HG03196 (cell line): ENCODE measurements at regions not wholly inside any gene's neighbourhood (a gene's known extent, or its start where the extent isn't known, plus 50 kb on each side); places are given as distances from the start of the nearest gene placed in this dataset.
"Not testable (repeated sequence)": the region's sequence is repeated elsewhere in the genome, so short reads cannot be mapped to it uniquely, and the experiment has no call there.

Source experiments
- ATAC-seq: cut with Tn5 transposase; IDR thresholded peaks from one replicate; pipeline ENCODE4 v1.9.1; 2021; ENCODE audit not compliant: unreplicated experiment

DNA sequence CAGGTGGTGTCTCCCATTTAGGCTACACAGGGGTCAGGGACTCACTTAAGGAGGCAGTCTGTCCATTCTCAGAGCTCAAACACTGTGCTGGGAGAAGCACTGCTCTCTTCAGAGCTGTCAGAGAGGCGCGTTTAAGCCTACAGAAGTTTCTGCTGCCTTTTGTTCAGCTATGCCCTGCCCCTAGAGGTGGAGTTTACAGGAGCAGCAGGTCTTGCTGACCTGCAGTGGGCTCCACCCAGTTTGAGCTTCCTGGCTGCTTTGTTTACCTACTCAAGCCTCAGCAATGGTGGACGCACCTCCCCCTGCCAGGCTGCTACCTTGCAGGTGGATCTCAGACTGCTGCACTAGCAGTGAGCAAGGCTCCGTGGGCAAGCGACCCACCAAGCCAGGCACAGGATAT, 260.1 kb downstream of the MEF2C start:
- not testable (repeated sequence) for ATAC-seq

DNA sequence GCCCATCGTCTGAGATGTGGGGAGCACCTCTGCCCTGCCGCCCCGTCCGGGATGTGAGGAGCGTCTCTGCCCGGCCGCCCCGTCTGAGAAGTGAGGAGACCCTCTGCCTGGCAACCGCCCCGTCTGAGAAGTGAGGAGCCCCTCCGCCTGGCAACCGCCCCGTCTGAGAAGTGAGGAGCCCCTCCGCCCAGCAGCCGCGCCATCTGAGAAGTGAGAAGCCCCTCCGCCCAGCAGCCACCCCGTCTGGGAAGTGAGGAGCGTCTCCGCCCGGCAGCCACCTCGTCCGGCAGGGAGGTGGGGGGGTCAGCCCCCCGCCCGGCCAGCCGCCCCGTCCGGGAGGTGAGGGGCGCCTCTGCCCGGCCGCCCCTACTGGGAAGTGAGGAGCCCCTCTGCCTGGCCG, 267.2 kb downstream of the MEF2C start:
- ATAC-seq = not testable (repeated sequence)

DNA sequence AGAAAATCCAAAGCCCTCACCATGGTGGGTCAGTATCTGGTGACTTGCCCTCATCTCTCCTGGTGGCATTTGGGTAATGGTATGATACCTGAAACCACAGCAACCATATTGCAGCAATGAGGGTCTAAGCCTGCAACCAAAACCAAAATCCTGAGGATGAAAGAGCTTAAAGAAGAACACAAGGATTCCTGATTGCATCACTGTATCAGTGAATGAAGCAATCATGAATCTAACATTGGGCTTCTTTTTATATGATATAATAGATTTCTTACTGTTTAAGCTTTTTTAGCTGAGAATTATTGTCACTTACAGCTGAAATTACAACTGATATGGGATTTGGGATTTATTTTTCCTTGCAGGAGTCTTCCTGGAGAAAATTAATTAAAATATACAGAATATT, 269.9 kb downstream of the MEF2C start:
- no peak for ATAC-seq

DNA sequence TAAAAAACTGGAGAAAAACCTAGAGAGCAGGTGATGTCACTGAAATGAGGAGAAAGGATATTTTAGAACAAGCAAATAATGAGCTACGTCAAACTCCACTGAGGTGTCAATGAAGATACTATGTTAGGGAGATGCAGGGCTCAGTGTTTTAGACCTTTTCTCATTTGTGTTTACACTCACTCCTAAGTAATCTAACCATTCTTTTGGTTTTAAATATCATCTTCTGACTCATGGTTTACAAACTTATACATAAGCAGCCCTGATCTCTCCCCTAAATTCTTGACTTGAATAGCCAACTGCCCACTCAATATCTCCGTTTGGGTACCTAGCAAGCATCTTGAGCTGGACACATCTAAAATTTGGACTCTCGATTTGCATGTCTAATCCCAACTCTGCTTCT, 272.4 kb downstream of the MEF2C start:
- ATAC-seq = no peak

DNA sequence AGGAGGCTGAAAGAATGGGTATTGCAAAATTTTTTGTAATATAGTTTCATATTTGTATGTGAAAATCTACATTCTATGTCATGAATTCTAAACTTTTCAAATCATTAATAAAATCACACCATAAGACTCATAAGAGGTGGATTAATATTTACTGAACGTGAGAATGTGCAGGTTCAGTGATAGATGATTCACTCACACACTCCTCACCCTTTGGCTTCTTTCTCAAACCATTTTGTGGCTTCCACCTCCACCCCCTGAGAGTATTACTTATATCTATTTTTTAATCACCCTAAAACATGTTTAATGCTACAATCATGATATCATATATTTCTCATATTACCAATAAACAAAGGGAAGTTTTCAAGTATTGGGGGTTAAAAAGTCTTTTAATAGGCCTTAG, 275.5 kb downstream of the MEF2C start:
- no peak for ATAC-seq

DNA sequence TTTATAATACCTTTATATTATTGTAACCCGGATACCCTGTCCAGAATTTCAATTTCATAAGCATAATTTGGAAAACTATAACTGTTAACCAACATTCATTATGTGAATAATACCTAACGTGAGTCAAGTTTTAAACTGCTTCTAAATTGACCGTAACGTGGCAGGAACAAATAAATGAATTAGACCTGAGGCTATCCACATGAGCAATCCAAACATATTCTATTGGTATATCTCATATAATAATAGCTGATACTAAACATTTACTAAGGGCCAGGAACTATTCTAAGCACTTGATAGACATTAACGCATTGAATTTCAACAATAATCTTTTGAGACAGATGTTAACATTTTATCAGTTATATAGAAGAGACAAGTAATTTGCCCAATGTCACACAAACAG, 276.4 kb downstream of the MEF2C start:
- ATAC-seq = no peak

DNA sequence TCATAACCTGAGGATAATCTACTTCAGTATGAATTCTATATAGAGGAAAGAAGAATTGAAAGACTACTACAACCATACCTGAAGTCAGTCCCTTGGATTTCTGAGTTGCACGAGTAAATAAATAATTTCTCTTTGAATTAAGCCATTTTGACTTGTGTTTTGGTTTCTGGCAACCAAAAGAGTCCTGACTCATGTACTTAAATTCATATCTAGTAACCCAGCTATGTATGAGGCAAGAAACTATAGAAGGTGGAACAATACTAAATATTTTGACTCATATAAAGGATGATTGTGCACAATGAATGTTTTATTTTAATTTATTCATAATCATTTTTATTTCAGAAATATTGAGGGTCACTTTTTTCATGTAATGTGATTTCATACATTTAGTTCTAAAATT, 276.8 kb downstream of the MEF2C start:
- no peak for ATAC-seq

DNA sequence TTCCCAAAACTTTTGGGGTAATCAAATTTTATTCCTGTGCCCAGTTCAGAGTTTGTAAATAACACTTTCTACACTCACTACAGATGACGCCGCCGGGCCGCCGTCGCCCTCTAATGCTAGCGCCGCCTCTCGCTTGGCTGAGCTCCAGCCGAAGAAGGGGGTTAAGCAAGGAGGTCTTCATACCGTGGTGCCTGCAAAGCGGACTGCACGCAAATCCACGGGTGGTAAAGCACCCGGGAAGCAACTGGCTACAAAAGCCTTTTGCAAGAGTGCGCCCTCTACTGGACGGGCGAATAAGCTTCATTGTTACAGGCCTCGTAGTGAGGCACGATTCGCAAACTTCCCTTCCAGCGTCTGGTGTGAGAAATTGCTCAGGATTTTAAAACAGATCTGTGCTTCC, 280.4 kb downstream of the MEF2C start:
- no peak for ATAC-seq

DNA sequence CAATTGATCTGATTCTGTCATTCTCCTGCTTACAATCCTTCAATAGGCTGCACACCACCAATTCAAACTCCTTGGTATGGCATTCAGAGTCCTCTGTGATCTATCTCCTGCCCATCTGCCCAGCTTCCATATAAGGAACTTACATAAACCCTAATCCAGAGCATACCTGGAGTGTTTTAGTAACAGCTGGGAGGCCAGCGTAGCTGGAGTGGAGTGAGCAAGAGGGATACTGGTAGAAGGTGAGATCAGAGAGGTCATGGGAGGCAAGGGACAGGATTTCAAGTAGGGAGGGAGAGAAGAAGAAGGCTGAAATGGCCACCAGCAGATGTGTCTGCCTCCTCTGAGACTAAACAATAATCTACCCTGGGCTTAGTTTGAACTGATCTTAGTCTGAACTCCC, 288.5 kb downstream of the MEF2C start:
- no peak for ATAC-seq

DNA sequence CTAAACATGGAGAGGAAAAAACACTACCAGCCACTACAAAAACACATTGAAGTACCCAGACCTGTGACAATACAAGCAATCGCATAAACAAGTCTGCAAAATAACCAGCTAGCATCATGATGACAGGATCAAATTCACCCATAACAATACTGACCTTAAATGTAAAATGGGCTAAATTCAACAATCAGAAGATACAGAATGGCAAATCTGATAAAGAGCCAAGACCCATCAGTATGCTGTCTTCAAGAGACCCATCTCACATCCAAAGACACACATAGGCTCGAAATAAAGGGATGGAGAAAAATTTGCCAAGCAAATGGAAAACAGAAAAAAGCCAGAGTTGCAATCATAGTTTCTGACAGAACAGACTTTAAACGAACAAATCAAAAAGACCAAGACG, 294.4 kb downstream of the MEF2C start:
- no peak for ATAC-seq

DNA sequence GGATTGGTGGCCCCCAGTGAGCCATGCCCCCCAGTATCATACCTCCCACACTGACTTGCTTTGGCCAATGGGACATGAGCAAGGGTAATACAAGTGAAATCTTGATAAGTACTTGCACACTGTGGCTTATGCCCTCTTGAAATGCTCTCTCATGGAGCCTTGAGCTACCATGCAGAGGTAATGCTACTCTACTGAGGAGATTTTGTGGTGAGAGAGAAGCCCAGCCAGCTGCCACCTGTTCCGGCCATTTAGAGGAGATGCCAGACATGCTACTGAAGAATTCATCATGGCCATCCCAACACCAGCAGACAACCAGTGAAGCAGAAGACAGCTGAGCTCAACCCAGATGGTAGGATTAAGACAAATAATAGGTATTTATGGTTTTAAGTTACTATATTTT, 299.5 kb downstream of the MEF2C start:
- no peak for ATAC-seq

DNA sequence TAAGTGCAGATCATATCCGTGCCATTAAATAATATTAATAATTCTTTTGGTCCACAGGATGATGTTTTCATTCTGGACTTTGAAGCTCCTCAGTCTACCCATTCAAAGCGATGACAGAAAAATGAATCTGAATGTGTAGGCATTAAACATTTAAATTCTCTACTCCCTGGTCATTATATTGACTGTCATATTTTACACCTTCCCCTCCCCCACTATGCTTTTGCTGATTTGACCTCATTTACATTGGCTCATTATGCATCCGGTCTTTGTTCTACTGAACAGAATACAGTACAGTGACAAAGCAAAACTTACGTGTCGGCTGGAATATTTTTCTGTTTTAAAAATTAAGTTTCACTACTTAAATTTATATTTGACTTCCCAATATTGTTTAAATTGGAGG, 289.7 kb upstream of the TMEM161B start:
- no peak for ATAC-seq

DNA sequence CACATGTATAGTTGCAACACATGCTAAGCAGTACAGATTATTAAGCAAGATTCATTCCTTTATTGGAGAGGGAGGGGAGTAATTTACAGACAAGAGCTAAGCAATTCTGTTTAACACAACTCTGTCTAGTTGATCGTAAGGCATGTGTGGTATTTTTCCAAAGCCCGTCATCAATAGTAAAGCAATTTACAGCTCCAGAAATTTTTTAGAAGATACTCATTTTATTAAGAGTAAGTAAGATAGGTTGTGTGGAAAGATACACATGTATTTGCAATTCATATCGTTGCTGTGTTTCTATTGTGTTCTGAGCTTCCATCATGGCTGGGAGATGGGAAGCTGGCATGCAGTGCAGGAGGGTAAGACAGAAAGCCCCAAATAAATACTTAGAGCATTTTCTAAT, 289.2 kb upstream of the TMEM161B start:
- ATAC-seq = no peak

DNA sequence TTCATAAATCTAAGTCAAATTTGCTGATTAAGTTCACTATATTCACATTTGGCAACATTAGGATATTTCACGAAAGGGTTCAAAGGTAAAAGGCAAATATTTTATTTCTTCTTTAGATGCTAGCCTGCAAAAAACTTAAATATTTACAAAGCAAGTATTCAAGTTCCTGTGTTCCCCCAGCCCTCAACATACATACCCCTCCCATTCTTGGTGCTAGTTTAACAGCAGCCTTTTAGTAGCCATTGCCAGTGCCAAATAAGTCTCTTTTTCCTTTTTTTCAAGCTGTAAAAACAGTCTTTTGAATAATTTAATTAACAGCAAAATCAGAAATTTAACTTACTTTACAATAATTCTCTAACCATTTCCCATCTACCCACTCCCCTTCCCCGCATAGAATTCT, 288.5 kb upstream of the TMEM161B start:
- ATAC-seq = no peak

DNA sequence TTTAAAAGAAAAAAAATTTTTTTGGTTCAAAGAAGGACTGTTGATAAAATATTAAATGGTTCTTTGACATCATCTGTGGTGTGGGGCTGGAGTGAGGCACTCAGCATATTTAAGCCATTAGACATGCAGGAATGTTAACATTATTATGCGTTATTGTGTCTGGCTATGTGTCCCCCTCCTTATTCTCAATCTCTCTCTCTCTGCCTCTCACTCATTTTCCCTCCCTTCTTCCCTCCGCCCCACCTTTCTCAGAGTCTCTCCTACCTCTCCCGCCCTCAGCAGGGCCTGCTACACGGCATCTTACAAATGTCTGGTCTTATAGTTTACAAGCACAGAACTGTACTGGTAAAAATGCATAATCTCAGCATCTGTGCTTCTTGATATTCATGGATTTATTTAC, 287.8 kb upstream of the TMEM161B start:
- no peak for ATAC-seq

DNA sequence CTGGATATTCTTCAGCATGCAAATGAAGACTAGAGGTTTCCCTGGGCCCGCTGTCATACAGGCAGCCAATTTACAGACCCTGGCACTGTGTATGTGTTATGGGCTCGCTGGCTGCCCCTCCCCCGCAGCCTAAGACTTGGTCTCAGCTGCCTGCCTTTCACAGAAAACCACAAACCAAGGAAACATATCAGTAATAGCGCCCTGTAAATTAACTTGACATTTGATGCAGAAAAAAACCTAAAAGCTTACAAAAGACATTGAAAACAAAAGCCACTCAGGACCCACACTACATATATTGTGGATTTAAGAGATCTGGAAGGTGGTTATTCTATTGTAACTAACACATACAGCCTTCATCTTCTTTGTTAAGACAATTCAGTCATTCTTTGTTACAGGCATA, 287.0 kb upstream of the TMEM161B start:
- no peak for ATAC-seq

DNA sequence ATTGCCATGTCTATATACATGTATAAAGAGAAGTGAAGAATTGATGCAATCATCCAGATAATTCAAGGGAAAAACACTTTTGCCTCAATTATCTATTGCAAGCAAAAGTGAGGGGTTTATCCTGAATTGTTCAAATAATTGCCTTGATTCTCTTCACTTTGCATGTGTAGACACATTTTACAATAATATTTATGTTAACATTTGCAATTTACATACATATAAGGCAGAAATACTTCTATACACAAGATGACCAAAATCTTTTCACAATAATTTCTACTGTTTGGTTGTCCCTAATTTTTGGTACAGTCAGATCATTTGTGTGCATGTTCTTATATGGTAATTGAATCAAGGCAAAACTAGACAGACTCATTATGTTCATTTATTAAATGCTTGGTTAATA, 285.3 kb upstream of the TMEM161B start:
- ATAC-seq = no peak

DNA sequence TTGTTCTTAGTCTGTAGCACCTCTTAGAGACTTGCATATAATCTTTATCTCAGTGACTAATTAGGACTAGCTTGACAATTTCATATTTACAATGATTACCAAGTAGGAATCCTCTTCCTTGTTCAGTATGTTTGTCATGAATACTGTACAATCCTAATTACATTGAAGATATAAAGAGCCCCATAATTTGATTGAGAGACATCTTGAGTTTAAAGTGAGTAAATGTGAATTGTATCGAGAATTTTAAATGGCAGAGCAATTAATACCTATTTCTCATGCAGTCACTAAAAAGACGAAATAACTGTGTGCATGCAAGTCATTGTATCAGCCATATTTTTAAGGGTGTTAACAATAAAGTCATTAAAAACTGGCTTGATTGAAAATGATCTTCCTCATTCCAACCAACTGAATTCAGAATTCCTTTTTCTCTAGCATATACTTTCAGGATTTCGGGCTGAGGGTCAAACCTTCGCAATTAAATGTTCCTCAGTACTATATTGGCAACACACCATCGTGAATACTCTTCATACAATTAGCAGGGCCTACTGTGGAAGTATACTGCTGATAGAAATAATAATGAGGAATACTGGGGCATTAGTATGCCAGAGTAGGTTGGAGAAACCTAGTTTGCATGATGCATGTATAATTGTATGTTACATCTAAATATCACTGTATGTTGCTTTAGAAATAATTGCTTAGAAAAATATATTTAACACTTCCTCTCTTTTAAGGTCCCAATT, 284.7 kb upstream of the TMEM161B start:
- no peak for ATAC-seq

DNA sequence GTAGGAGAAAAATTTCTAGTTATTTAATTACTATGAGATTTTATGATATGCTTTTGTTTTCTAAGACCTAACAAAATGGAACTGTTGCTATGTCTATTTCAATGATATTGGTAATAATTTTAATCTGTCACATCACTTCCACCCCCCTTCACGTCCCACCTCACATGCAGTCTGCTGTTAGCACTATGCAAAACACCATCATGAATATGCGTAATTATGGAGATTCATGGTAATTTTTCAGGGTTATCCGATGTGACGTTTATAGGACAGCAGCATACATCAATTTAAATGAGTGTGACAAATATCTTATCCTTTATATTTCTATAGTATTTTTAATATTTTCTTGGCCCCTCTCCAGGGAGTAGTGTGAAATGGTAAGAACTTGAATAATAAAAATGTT, 283.8 kb upstream of the TMEM161B start:
- no peak for ATAC-seq

DNA sequence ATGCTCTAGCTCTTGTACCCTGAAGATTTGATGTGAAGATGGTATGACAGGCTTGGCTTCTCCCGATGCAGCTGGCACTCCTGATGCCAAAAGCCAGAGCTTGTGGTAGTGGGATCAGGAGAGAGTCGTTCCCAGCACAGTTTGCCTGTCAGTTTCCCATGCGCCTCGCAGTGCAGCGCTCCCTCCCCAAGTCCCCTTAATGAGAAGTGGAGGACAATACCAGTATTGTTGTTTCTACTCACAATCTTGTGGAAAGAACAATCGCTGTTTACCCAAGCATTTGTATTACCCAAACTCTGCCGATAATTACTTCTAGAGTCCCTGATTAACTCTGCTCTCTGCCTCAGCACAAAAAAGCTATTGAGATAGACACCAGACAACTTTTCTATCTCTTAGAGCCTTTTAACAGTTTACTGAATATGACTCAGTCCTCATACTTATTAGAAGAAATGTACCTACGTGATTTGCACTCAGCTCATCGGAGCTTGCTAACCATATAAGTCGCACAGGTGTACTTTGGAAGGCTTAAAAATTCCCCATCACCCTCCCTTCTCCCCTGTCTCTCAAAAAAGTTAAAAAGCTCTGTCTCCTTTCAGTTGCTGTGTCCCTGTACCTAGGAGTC, 283.2 kb upstream of the TMEM161B start:
- ATAC-seq = no peak

DNA sequence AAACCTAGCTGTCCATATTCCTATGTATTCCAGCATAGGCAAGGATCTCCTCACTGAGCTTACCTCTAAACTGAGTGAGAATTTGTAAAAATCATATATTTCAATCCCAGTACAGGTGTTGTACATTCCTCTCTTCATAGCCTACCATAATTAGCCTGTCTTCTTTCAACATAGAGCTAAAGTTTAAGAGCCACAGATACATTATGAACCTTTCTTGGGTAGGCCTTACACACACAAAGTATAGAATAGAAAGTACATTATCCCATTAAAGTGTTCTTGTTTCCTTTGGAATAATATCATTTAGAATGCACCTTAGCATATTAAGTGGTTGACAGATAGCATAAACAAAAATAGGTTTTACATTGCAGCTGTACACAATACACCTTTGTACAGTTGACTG, 282.1 kb upstream of the TMEM161B start:
- no peak for ATAC-seq

DNA sequence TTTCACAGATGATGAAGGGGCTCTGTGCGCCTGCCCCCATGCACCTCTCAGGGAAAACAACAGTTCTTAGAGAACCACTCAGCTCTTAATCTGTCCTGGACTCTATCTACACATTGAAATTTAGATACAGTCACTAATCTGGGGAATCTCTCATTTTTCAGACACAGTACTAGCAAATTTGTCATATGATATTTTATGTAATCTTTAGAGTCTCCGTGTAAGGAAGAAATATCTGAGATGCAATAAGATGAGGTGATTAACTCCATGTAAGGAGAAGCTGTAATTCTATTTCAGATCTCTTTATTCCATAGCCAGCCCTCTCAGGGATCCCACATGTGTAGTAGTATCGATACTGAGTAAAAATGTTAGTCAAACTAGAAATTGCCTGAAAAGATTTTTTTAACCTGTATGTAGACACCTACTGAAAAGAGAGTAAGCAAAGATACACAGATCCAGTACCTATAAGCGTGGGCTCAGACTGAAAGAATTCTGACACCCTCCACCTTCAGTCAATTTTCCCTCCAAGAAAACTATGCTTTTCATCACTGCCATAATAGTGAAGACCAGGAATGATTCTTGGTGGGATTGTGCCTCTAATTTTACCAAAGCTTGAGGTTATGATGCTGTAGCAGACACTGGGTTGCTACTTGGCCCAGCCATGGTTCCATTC, 279.6 kb upstream of the TMEM161B start:
- ATAC-seq = no peak

DNA sequence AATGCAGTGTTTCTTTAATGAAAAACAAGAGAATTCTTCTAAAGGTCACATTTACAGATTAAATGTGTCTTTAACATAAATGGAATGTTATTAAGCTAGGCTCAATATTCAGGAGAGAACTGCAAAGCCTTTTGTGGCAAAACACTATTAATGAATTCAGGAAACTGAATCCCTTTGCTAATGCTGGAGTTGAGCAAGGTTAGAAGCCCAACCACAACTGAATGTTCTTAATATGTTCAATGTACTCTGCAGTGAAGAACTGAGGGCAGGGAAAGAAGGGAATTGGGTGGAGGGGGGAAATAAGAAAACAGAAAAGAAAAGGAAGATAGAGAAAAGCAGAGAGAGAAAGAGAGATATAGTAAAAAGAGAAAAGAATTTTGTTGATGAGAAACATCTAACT, 276.7 kb upstream of the TMEM161B start:
- no peak for ATAC-seq
